ENCODE measurements at regions not wholly inside any gene's neighbourhood (a gene's known extent, or its start where the extent isn't known, plus 50 kb on each side); places are given as distances from the start of the nearest gene placed in this dataset.
A peak's percentile ranks its signal among the peaks of the same experiment; 100 is the strongest.

GRCh38 chr13:31611214-31611613, 128.1 kb upstream of the RXFP2 start:
- no peak for DNase-seq

GRCh38 chr13:31614073-31614472, 125.3 kb upstream of the RXFP2 start:
- DNase-seq: no peak

- DNase-seq: no peak
These were observed 124.6 kb upstream of the RXFP2 start for GRCh38 chr13:31614704-31615103.

- DNase-seq: peak; percentile 65
These were observed 114.2 kb upstream of the RXFP2 start for GRCh38 chr13:31625115-31625514.

- peak; percentile 58 for DNase-seq
These were observed 112.1 kb upstream of the RXFP2 start for GRCh38 chr13:31627097-31627845.

GRCh38 chr13:31629085-31629780, 110.1 kb upstream of the RXFP2 start:
- peak; percentile 73 for DNase-seq

GRCh38 chr13:31631071-31631470, 108.3 kb upstream of the RXFP2 start:
- peak; percentile 28 for DNase-seq

- DNase-seq: no peak
These were observed 107.6 kb upstream of the RXFP2 start for GRCh38 chr13:31631746-31632145.

- peak; percentile 91 for DNase-seq
These were observed 100.7 kb upstream of the RXFP2 start for GRCh38 chr13:31638577-31638976.

- peak; percentile 20 for DNase-seq
These were observed 99.7 kb upstream of the RXFP2 start for GRCh38 chr13:31639443-31640163.

GRCh38 chr13:31649766-31650165, 89.6 kb upstream of the RXFP2 start:
- DNase-seq: no peak

- no peak for DNase-seq
These were observed 85.6 kb upstream of the RXFP2 start for GRCh38 chr13:31653730-31654129.

- DNase-seq: no peak
These were observed 75.3 kb upstream of the RXFP2 start for GRCh38 chr13:31663880-31664585.

- peak; percentile 14 for DNase-seq
These were observed 68.3 kb upstream of the RXFP2 start for GRCh38 chr13:31670831-31671617.

- peak; percentile 58 for DNase-seq
These were observed 65.3 kb upstream of the RXFP2 start for GRCh38 chr13:31674051-31674450.

GRCh38 chr13:31675440-31675953, 63.8 kb upstream of the RXFP2 start:
- DNase-seq: peak; percentile 57

GRCh38 chr13:31681133-31681532, 58.2 kb upstream of the RXFP2 start:
- DNase-seq: no peak

- no peak for DNase-seq
These were observed 54.9 kb upstream of the RXFP2 start for GRCh38 chr13:31684466-31684865.

GRCh38 chr13:31686670-31687425, 52.5 kb upstream of the RXFP2 start:
- DNase-seq: peak; percentile 59
